Suprapubic skin (tissue), 4 donors: ENCODE measurements at regions not wholly inside any gene's neighbourhood (a gene's known extent, or its start where the extent isn't known, plus 50 kb on each side); places are given as distances from the start of the nearest gene placed in this dataset.

Source experiments
- POLR2A ChIP-seq, 2 donors: fragments of 450-650 bp; IDR thresholded peaks; one replicate each; pipeline ENCODE4 v1.6.1; 2017; ENCODE audit warnings: antibody characterized with exemption in 2 of 2, mild to moderate bottlenecking in 2 of 2, moderate library complexity in 2 of 2
- POLR2AphosphoS5 ChIP-seq, 3 donors: sonication (generic); formaldehyde crosslinking; IDR thresholded peaks; one replicate each; pipeline ENCODE4 v1.6.1; 2017; ENCODE audit warnings: antibody characterized with exemption in 3 of 3
- TF ChIP-seq, protein P1 (sequence below), 2 donors: fragments of 200-600 bp in 1 of 2; fragments of 450-650 bp in 1 of 2; sonication (generic) in 1 of 2; IDR thresholded peaks; one replicate each; pipeline ENCODE4 v1.5.1; 2016 to 2019; ENCODE audit warnings: antibody characterized with exemption in 2 of 2, mild to moderate bottlenecking in 1 of 2, moderate library complexity in 1 of 2

- TF ChIP-seq, protein P1, sequence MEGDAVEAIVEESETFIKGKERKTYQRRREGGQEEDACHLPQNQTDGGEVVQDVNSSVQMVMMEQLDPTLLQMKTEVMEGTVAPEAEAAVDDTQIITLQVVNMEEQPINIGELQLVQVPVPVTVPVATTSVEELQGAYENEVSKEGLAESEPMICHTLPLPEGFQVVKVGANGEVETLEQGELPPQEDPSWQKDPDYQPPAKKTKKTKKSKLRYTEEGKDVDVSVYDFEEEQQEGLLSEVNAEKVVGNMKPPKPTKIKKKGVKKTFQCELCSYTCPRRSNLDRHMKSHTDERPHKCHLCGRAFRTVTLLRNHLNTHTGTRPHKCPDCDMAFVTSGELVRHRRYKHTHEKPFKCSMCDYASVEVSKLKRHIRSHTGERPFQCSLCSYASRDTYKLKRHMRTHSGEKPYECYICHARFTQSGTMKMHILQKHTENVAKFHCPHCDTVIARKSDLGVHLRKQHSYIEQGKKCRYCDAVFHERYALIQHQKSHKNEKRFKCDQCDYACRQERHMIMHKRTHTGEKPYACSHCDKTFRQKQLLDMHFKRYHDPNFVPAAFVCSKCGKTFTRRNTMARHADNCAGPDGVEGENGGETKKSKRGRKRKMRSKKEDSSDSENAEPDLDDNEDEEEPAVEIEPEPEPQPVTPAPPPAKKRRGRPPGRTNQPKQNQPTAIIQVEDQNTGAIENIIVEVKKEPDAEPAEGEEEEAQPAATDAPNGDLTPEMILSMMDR (IDR thresholded peaks at IDR 0.05) = no peak
- TF ChIP-seq POLR2A (IDR thresholded peaks at IDR 0.05) (no peak), POLR2AphosphoS5 (IDR thresholded peaks at IDR 0.05) (no peak)
Measured at GRCh38 chr12:68521321-68521839, 89.3 kb upstream of the RAP1B start.
